HG02678 (cell line): ENCODE measurements at regions not wholly inside any gene's neighbourhood (a gene's known extent, or its start where the extent isn't known, plus 50 kb on each side); places are given as distances from the start of the nearest gene placed in this dataset.
"Not testable (repeated sequence)": the region's sequence is repeated elsewhere in the genome, so short reads cannot be mapped to it uniquely, and the experiment has no call there.

Source experiments
- ATAC-seq: cut with Tn5 transposase; IDR thresholded peaks from one replicate; pipeline ENCODE4 v1.9.1; 2021; ENCODE audit warnings: mild to moderate bottlenecking, moderate library complexity; ENCODE audit not compliant: unreplicated experiment

GRCh38 chr4:106603471-106603870, 234.9 kb upstream of the GIMD1 start:
- no peak for ATAC-seq

GRCh38 chr4:106602711-106603110, 234.1 kb upstream of the GIMD1 start:
- no peak for ATAC-seq

GRCh38 chr4:106601519-106601918, 232.9 kb upstream of the GIMD1 start:
- no peak for ATAC-seq

GRCh38 chr4:106595906-106596305, 227.3 kb upstream of the GIMD1 start:
- no peak for ATAC-seq

GRCh38 chr4:106594291-106594952, 225.8 kb upstream of the GIMD1 start:
- ATAC-seq, result no peak

GRCh38 chr4:106588891-106589290, 220.3 kb upstream of the GIMD1 start:
- ATAC-seq, result no peak

- no peak for ATAC-seq
Observed at GRCh38 chr4:106587558-106587957, 219.0 kb upstream of the GIMD1 start.

GRCh38 chr4:106585915-106586349, 217.4 kb upstream of the GIMD1 start:
- ATAC-seq, result no peak

- no peak for ATAC-seq
Observed at GRCh38 chr4:106584337-106584989, 215.9 kb upstream of the GIMD1 start.

GRCh38 chr4:106583567-106583966, 215.0 kb upstream of the GIMD1 start:
- no peak for ATAC-seq

GRCh38 chr4:106583108-106583507, 214.5 kb upstream of the GIMD1 start:
- no peak for ATAC-seq

- no peak for ATAC-seq
Observed at GRCh38 chr4:106582103-106582502, 213.5 kb upstream of the GIMD1 start.

- ATAC-seq, result no peak
Observed at GRCh38 chr4:106579236-106579635, 210.7 kb upstream of the GIMD1 start.

GRCh38 chr4:106569146-106570031, 200.8 kb upstream of the GIMD1 start:
- ATAC-seq, result no peak

GRCh38 chr4:106565727-106566126, 197.1 kb upstream of the GIMD1 start:
- ATAC-seq, result no peak

- ATAC-seq, result not testable (repeated sequence)
Observed at GRCh38 chr4:106563637-106564036, 195.1 kb upstream of the GIMD1 start.

GRCh38 chr4:106551724-106552123, 183.1 kb upstream of the GIMD1 start:
- no peak for ATAC-seq

GRCh38 chr4:106548446-106549044, 180.0 kb upstream of the GIMD1 start:
- ATAC-seq, result no peak

- ATAC-seq, result no peak
Observed at GRCh38 chr4:106546370-106546769, 177.8 kb upstream of the GIMD1 start.

- ATAC-seq, result not testable (repeated sequence)
Observed at GRCh38 chr4:106542609-106543008, 174.0 kb upstream of the GIMD1 start.

- no peak for ATAC-seq
Observed at GRCh38 chr4:106541253-106541652, 172.7 kb upstream of the GIMD1 start.
